A172 (cell line): ENCODE measurements at regions not wholly inside any gene's neighbourhood (a gene's known extent, or its start where the extent isn't known, plus 50 kb on each side); places are given as distances from the start of the nearest gene placed in this dataset.

Experiments used
- DNase-seq: peaks from one replicate; pipeline ENCODE4 v3.0.0-alpha.2; 2015; ENCODE audit warnings: low spot score

- DNase-seq: no peak
These were observed 326.6 kb upstream of the IGFBP3 start for GRCh38 chr7:46247664-46248063.

GRCh38 chr7:46245586-46246111, 324.6 kb upstream of the IGFBP3 start:
- DNase-seq: no peak

- no peak for DNase-seq
These were observed 323.7 kb upstream of the IGFBP3 start for GRCh38 chr7:46244757-46245156.

GRCh38 chr7:46243406-46243805, 322.3 kb upstream of the IGFBP3 start:
- no peak for DNase-seq

GRCh38 chr7:46239846-46240245, 318.8 kb upstream of the IGFBP3 start:
- no peak for DNase-seq

GRCh38 chr7:46237466-46237865, 316.4 kb upstream of the IGFBP3 start:
- no peak for DNase-seq

- DNase-seq: no peak
These were observed 312.7 kb upstream of the IGFBP3 start for GRCh38 chr7:46233585-46234329.

- DNase-seq: no peak
These were observed 309.9 kb upstream of the IGFBP3 start for GRCh38 chr7:46230990-46231305.

GRCh38 chr7:46230298-46230989, 309.4 kb upstream of the IGFBP3 start:
- no peak for DNase-seq

- DNase-seq: peak; percentile 85
These were observed 308.3 kb upstream of the IGFBP3 start for GRCh38 chr7:46229409-46229808.

GRCh38 chr7:46226860-46227259, 305.8 kb upstream of the IGFBP3 start:
- DNase-seq: no peak

- DNase-seq: no peak
These were observed 303.3 kb upstream of the IGFBP3 start for GRCh38 chr7:46224363-46224762.

GRCh38 chr7:46220066-46220630, 299.1 kb upstream of the IGFBP3 start:
- no peak for DNase-seq

GRCh38 chr7:46218461-46219200, 297.6 kb upstream of the IGFBP3 start:
- no peak for DNase-seq

- no peak for DNase-seq
These were observed 295.0 kb upstream of the IGFBP3 start for GRCh38 chr7:46215987-46216567.

GRCh38 chr7:46214526-46214925, 293.5 kb upstream of the IGFBP3 start:
- no peak for DNase-seq

GRCh38 chr7:46213154-46213537, 292.1 kb upstream of the IGFBP3 start:
- DNase-seq: no peak

- DNase-seq: no peak
These were observed 291.5 kb upstream of the IGFBP3 start for GRCh38 chr7:46212425-46213153.

- DNase-seq: no peak
These were observed 289.4 kb upstream of the IGFBP3 start for GRCh38 chr7:46210467-46210866.

- no peak for DNase-seq
These were observed 288.7 kb upstream of the IGFBP3 start for GRCh38 chr7:46209611-46210388.
